22Rv1 (cell line): ENCODE measurements at regions not wholly inside any gene's neighbourhood (a gene's known extent, or its start where the extent isn't known, plus 50 kb on each side); places are given as distances from the start of the nearest gene placed in this dataset.

Experiments
- CTCF ChIP-seq: fragments of 450-650 bp; IDR thresholded peaks from 2 replicates; pipeline ENCODE4 v1.5.1; 2017; ENCODE audit warnings: mild to moderate bottlenecking
- ZFX ChIP-seq: fragments of 450-650 bp; IDR thresholded peaks from 2 replicates; pipeline ENCODE4 v1.6.1; 2017; ENCODE audit warnings: antibody characterized with exemption, borderline replicate concordance

DNA sequence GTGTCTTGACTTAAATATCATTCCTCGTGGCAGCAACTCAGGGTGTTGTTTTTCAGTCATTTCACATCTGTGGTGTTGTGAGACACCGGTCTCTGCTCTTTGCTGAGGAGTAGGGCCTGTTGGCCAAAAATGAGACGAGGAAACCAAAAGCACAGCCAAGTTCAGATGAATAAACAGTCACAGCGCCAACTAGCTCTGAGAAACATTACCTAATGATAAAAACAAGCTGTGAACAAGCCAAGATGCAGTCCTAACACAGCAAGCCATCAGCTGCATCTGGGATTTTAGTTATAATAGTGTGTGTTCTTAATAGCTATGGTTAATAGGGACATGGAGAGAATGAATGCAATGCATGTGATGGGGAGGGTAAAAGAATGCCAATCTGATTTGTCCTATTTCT is 843.4 kb upstream of the DPPA4 start:
- TF ChIP-seq CTCF (peak; percentile 20; the same call in 1 of the 2 replicates), ZFX (no peak)
